SK-N-SH treated with all-trans-retinoic acid at 6 μM for 48 hours (cell line): ENCODE measurements at regions not wholly inside any gene's neighbourhood (a gene's known extent, or its start where the extent isn't known, plus 50 kb on each side); places are given as distances from the start of the nearest gene placed in this dataset.

Source experiments
- ESRRG ChIP-seq: fragments of 250-450 bp; sonication (Bioruptor Pico); IDR thresholded peaks from 2 replicates; pipeline ENCODE4 v1.6.1; 2021; ENCODE audit warnings: mild to moderate bottlenecking
- ISL1 ChIP-seq: fragments of 250-450 bp; sonication (Bioruptor Pico); IDR thresholded peaks from 2 replicates; pipeline ENCODE4 v2.1.2; 2022; ENCODE audit warnings: mild to moderate bottlenecking, moderate library complexity
- POU6F1 ChIP-seq: fragments of 250-450 bp; sonication (Bioruptor Pico); IDR thresholded peaks from 2 replicates; pipeline ENCODE4 v1.8.0; 2021; ENCODE audit warnings: low read depth, mild to moderate bottlenecking, moderate library complexity, borderline replicate concordance
- SNAI2 ChIP-seq: fragments of 250-450 bp; sonication (Bioruptor Pico); IDR thresholded peaks from 2 replicates; pipeline ENCODE4 v1.5.0; 2020; ENCODE audit warnings: mild to moderate bottlenecking, moderate library complexity
- ZFP3 ChIP-seq: fragments of 250-450 bp; sonication (Bioruptor Pico); IDR thresholded peaks from 2 replicates; pipeline ENCODE4 v1.5.0; 2020; ENCODE audit warnings: mild to moderate bottlenecking, moderate library complexity
- ZFP30 ChIP-seq: fragments of 450-650 bp; formaldehyde crosslinking; IDR thresholded peaks from 2 replicates; pipeline ENCODE4 v1.5.0; 2022; ENCODE audit warnings: mild to moderate bottlenecking, moderate library complexity

GRCh38 chr6:169342710-169343109, 89.1 kb upstream of the THBS2 start:
- TF ChIP-seq ZFP30 (no peak), POU6F1 (CRISPR knock-in tag) (no peak), ISL1 (no peak), SNAI2 (no peak), ESRRG (CRISPR knock-in tag) (no peak), ZFP3 (no peak)
